GM19023 (cell line): ENCODE measurements at regions not wholly inside any gene's neighbourhood (a gene's known extent, or its start where the extent isn't known, plus 50 kb on each side); places are given as distances from the start of the nearest gene placed in this dataset.
"Not testable (repeated sequence)": the region's sequence is repeated elsewhere in the genome, so short reads cannot be mapped to it uniquely, and the experiment has no call there.

Source experiments
- ATAC-seq: cut with Tn5 transposase; IDR thresholded peaks from one replicate; pipeline ENCODE4 v1.9.1; 2021; ENCODE audit warnings: mild to moderate bottlenecking, moderate library complexity; ENCODE audit not compliant: unreplicated experiment

- ATAC-seq: no peak
These were observed 826.5 kb downstream of the KCNA4 start for GRCh38 chr11:29190313-29190712.

GRCh38 chr11:29187215-29187614 lies 829.6 kb downstream of the KCNA4 start:
- ATAC-seq: no peak

GRCh38 chr11:29184939-29185890 lies 831.6 kb downstream of the KCNA4 start:
- ATAC-seq: no peak

GRCh38 chr11:29183301-29183700 lies 833.5 kb downstream of the KCNA4 start:
- ATAC-seq: no peak

- no peak for ATAC-seq
These were observed 843.2 kb downstream of the KCNA4 start for GRCh38 chr11:29173660-29174062.

GRCh38 chr11:29171360-29171950 lies 845.4 kb downstream of the KCNA4 start:
- no peak for ATAC-seq

- no peak for ATAC-seq
These were observed 850.5 kb downstream of the KCNA4 start for GRCh38 chr11:29166306-29166705.

GRCh38 chr11:29163231-29163630 lies 853.6 kb downstream of the KCNA4 start:
- no peak for ATAC-seq

- ATAC-seq: no peak
These were observed 854.3 kb downstream of the KCNA4 start for GRCh38 chr11:29162491-29162890.

- no peak for ATAC-seq
These were observed 855.6 kb downstream of the KCNA4 start for GRCh38 chr11:29161191-29161590.

- ATAC-seq: no peak
These were observed 857.0 kb downstream of the KCNA4 start for GRCh38 chr11:29159552-29160465.

GRCh38 chr11:29153078-29153477 lies 863.8 kb downstream of the KCNA4 start:
- ATAC-seq: no peak

- not testable (repeated sequence) for ATAC-seq
These were observed 874.3 kb downstream of the KCNA4 start for GRCh38 chr11:29142573-29142972.

- no peak for ATAC-seq
These were observed 881.3 kb downstream of the KCNA4 start for GRCh38 chr11:29135504-29135903.

GRCh38 chr11:29131055-29131454 lies 885.8 kb downstream of the KCNA4 start:
- ATAC-seq: no peak

GRCh38 chr11:29129844-29130243 lies 887.0 kb downstream of the KCNA4 start:
- ATAC-seq: no peak

GRCh38 chr11:29127461-29127860 lies 889.4 kb downstream of the KCNA4 start:
- no peak for ATAC-seq

- no peak for ATAC-seq
These were observed 891.2 kb downstream of the KCNA4 start for GRCh38 chr11:29125606-29126005.

GRCh38 chr11:29124470-29124869 lies 892.4 kb downstream of the KCNA4 start:
- ATAC-seq: no peak

- ATAC-seq: no peak
These were observed 896.9 kb downstream of the KCNA4 start for GRCh38 chr11:29119707-29120618.
